ENCODE measurements at regions not wholly inside any gene's neighbourhood (a gene's known extent, or its start where the extent isn't known, plus 50 kb on each side); places are given as distances from the start of the nearest gene placed in this dataset.

- BruUV-seq (replicated peaks) = no TSS peak
- POLR2A ChIA-PET = no interaction called here
- no peak for TF ChIP-seq TCF7L2 (IDR thresholded peaks at IDR 0.05; ENCODE audit: low read depth, low read length)
- no peak for TF ChIP-seq CTCF (IDR thresholded peaks at IDR 0.05)
- TF ChIP-seq POLR2AphosphoS5 (IDR thresholded peaks at IDR 0.05; ENCODE audit: low read depth, low read length) = no peak
- no peak for TF ChIP-seq SIN3A (IDR thresholded peaks at IDR 0.05; ENCODE audit: borderline replicate concordance, insufficient read depth, low read depth, low read length)
- Histone ChIP-seq H3K27me3 (ENCODE audit: control insufficient read depth, insufficient read depth, low read length) (no peaks in the 10 kb centered on the region), H3K9me3 (ENCODE audit: control insufficient read depth, insufficient read depth, low read depth, low read length) (no peaks in the 10 kb centered on the region), H3K36me3 (ENCODE audit: control insufficient read depth, insufficient read depth, low read length) (no peaks in the 10 kb centered on the region), H3K27ac (ENCODE audit: low read length) (no peak overlapping the region), H3K4me3 (ENCODE audit: low read depth in 2 of 2, low read length in 2 of 2) (no peak overlapping the region), H3K4me1 (ENCODE audit: control insufficient read depth, insufficient read depth, low read length) (no peaks in the 10 kb centered on the region)
- intact Hi-C loops (cut with micrococcal nuclease; ENCODE audit: unreplicated experiment) = no loop called here
- ATAC-seq = no peak
- no peak for DNase-seq (ENCODE audit: low read depth, low spot score)
- in situ Hi-C loops (cut with HindIII; ENCODE audit: low pct_unique_long_range_greater_than_20kb, low sequenced_read_pairs) = no loop called here
- CTCF ChIA-PET = no interaction called here
Measured at GRCh38 chr2:75928093-75928492, 217.4 kb upstream of the GCFC2 start.

- intact Hi-C loops (cut with micrococcal nuclease; ENCODE audit: unreplicated experiment) (no loop called here), in situ Hi-C loops (cut with HindIII; ENCODE audit: low pct_unique_long_range_greater_than_20kb, low sequenced_read_pairs) (no loop called here)
- H3K36me3 ChIP-seq (ENCODE audit: control insufficient read depth, insufficient read depth, low read length) = no peaks in the 10 kb centered on the region
- no peak for DNase-seq (ENCODE audit: low read depth, low spot score)
- ChIA-PET CTCF (no interaction called here), POLR2A (no interaction called here)
- no peak overlapping the region for H3K27ac ChIP-seq (ENCODE audit: low read length)
- H3K4me1 ChIP-seq (ENCODE audit: control insufficient read depth, insufficient read depth, low read length) = no peaks in the 10 kb centered on the region
- ATAC-seq = no peak
- H3K9me3 ChIP-seq (ENCODE audit: control insufficient read depth, insufficient read depth, low read depth, low read length) = no peaks in the 10 kb centered on the region
- no TSS peak for BruUV-seq (replicated peaks)
- no peaks in the 10 kb centered on the region for H3K27me3 ChIP-seq (ENCODE audit: control insufficient read depth, insufficient read depth, low read length)
- TF ChIP-seq SIN3A (IDR thresholded peaks at IDR 0.05; ENCODE audit: borderline replicate concordance, insufficient read depth, low read depth, low read length) (no peak), POLR2AphosphoS5 (IDR thresholded peaks at IDR 0.05; ENCODE audit: low read depth, low read length) (no peak), CTCF (IDR thresholded peaks at IDR 0.05) (no peak), REST (IDR thresholded peaks at IDR 0.05; ENCODE audit: insufficient read depth in 1 of 2, low read depth in 2 of 2, low read length in 1 of 2) (no peak), TCF7L2 (IDR thresholded peaks at IDR 0.05; ENCODE audit: low read depth, low read length) (no peak)
- H3K4me3 ChIP-seq (ENCODE audit: low read depth in 2 of 2, low read length in 2 of 2) = no peak overlapping the region
Measured at GRCh38 chr2:75925331-75926024, 214.8 kb upstream of the GCFC2 start.

Data from Panc1 (cell line).